HG03064 (cell line): ENCODE measurements at regions not wholly inside any gene's neighbourhood (a gene's known extent, or its start where the extent isn't known, plus 50 kb on each side); places are given as distances from the start of the nearest gene placed in this dataset.

Source experiments
- ATAC-seq: cut with Tn5 transposase; IDR thresholded peaks from one replicate; pipeline ENCODE4 v1.9.1; 2021; ENCODE audit warnings: low read depth; ENCODE audit not compliant: unreplicated experiment

- no peak for ATAC-seq
These were observed 793.6 kb upstream of the INTU start for GRCh38 chr4:126838941-126839679.

GRCh38 chr4:126843492-126844067, 789.2 kb upstream of the INTU start:
- ATAC-seq: no peak

- no peak for ATAC-seq
These were observed 782.5 kb upstream of the INTU start for GRCh38 chr4:126850286-126850685.

- no peak for ATAC-seq
These were observed 781.4 kb upstream of the INTU start for GRCh38 chr4:126851391-126851790.

GRCh38 chr4:126853715-126854114, 779.0 kb upstream of the INTU start:
- no peak for ATAC-seq

GRCh38 chr4:126856906-126857305, 775.9 kb upstream of the INTU start:
- ATAC-seq: no peak

GRCh38 chr4:126859314-126859713, 773.4 kb upstream of the INTU start:
- no peak for ATAC-seq

GRCh38 chr4:126859872-126860271, 772.9 kb upstream of the INTU start:
- no peak for ATAC-seq

- no peak for ATAC-seq
These were observed 772.4 kb upstream of the INTU start for GRCh38 chr4:126860308-126860707.

- ATAC-seq: no peak
These were observed 762.8 kb upstream of the INTU start for GRCh38 chr4:126869967-126870366.

GRCh38 chr4:126871810-126872209, 760.9 kb upstream of the INTU start:
- no peak for ATAC-seq

- ATAC-seq: no peak
These were observed 758.2 kb upstream of the INTU start for GRCh38 chr4:126874533-126874932.

GRCh38 chr4:126888968-126889367, 743.8 kb upstream of the INTU start:
- ATAC-seq: no peak

- no peak for ATAC-seq
These were observed 742.4 kb upstream of the INTU start for GRCh38 chr4:126890383-126890782.

GRCh38 chr4:126890994-126891393, 741.8 kb upstream of the INTU start:
- no peak for ATAC-seq

- no peak for ATAC-seq
These were observed 737.8 kb upstream of the INTU start for GRCh38 chr4:126894963-126895362.

- ATAC-seq: no peak
These were observed 736.7 kb upstream of the INTU start for GRCh38 chr4:126895988-126896570.

- no peak for ATAC-seq
These were observed 735.7 kb upstream of the INTU start for GRCh38 chr4:126897038-126897437.

GRCh38 chr4:126898815-126899214, 733.9 kb upstream of the INTU start:
- ATAC-seq: no peak

- no peak for ATAC-seq
These were observed 733.4 kb upstream of the INTU start for GRCh38 chr4:126899331-126899801.

- ATAC-seq: no peak
These were observed 726.3 kb upstream of the INTU start for GRCh38 chr4:126906466-126906865.

- ATAC-seq: no peak
These were observed 725.4 kb upstream of the INTU start for GRCh38 chr4:126907389-126907788.
